M059J (cell line): ENCODE measurements at regions not wholly inside any gene's neighbourhood (a gene's known extent, or its start where the extent isn't known, plus 50 kb on each side); places are given as distances from the start of the nearest gene placed in this dataset.
A peak's percentile ranks its signal among the peaks of the same experiment; 100 is the strongest.

ENCODE experiments used
- DNase-seq: peaks from one replicate; pipeline ENCODE4 v3.0.0-alpha.2; 2012; ENCODE audit warnings: low read depth

- no peak for DNase-seq
Observed at GRCh38 chr10:62742536-62743061, 61.9 kb upstream of the ADO start.

GRCh38 chr10:62744136-62744535 is 60.4 kb upstream of the ADO start:
- peak; percentile 55 for DNase-seq

- DNase-seq, result no peak
Observed at GRCh38 chr10:62745581-62745980, 58.9 kb upstream of the ADO start.

GRCh38 chr10:62746951-62747729 is 57.4 kb upstream of the ADO start:
- DNase-seq, result no peak

- no peak for DNase-seq
Observed at GRCh38 chr10:62748386-62748785, 56.1 kb upstream of the ADO start.

- no peak for DNase-seq
Observed at GRCh38 chr10:62749093-62749683, 55.3 kb upstream of the ADO start.
